Activated CD8-positive, alpha-beta memory T cell treated with anti-CD3 and anti-CD28 coated beads for 36 hours (primary cell): ENCODE measurements at regions not wholly inside any gene's neighbourhood (a gene's known extent, or its start where the extent isn't known, plus 50 kb on each side); places are given as distances from the start of the nearest gene placed in this dataset.

Experiments
- CTCF ChIA-PET: fragments of 350-600 bp; sonication (Branson Sonifier 250); formaldehyde crosslinking; loops from one replicate; lab custom pipeline; 2021; ENCODE audit warnings: antibody characterized with exemption; lab: Charles Lee
- POLR2A ChIA-PET: fragments of 350-600 bp; sonication (Branson Sonifier 250); formaldehyde crosslinking; loops from one replicate; lab custom pipeline; 2021; ENCODE audit warnings: antibody characterized with exemption; lab: Charles Lee

GRCh38 chr14:31988244-31988643, 88.9 kb upstream of the ARHGAP5 start:
- CTCF ChIA-PET, result no interaction called here
- POLR2A ChIA-PET, result no interaction called here

- POLR2A ChIA-PET, result no interaction called here
- CTCF ChIA-PET, result no interaction called here
Observed at GRCh38 chr14:31990183-31990857, 86.8 kb upstream of the ARHGAP5 start.

GRCh38 chr14:31990926-31991572, 86.1 kb upstream of the ARHGAP5 start:
- ChIA-PET CTCF (no interaction called here), POLR2A (no interaction called here)

- POLR2A ChIA-PET, result no interaction called here
- CTCF ChIA-PET, result no interaction called here
Observed at GRCh38 chr14:31992011-31992447, 85.1 kb upstream of the ARHGAP5 start.

- ChIA-PET CTCF (no interaction called here), POLR2A (no interaction called here)
Observed at GRCh38 chr14:31993521-31993951, 83.6 kb upstream of the ARHGAP5 start.

- CTCF ChIA-PET, result no interaction called here
- POLR2A ChIA-PET, result no interaction called here
Observed at GRCh38 chr14:31994391-31995033, 82.6 kb upstream of the ARHGAP5 start.

GRCh38 chr14:32003585-32003984, 73.5 kb upstream of the ARHGAP5 start:
- POLR2A ChIA-PET, result no interaction called here
- CTCF ChIA-PET, result no interaction called here

GRCh38 chr14:32004300-32004699, 72.8 kb upstream of the ARHGAP5 start:
- ChIA-PET POLR2A (no interaction called here), CTCF (no interaction called here)

GRCh38 chr14:32005628-32006027, 71.5 kb upstream of the ARHGAP5 start:
- ChIA-PET POLR2A (no interaction called here), CTCF (no interaction called here)

- ChIA-PET POLR2A (no interaction called here), CTCF (no interaction called here)
Observed at GRCh38 chr14:32006263-32007110, 70.6 kb upstream of the ARHGAP5 start.

GRCh38 chr14:32007755-32008362, 69.2 kb upstream of the ARHGAP5 start:
- CTCF ChIA-PET, result no interaction called here
- POLR2A ChIA-PET, result no interaction called here

GRCh38 chr14:32008602-32009193, 68.4 kb upstream of the ARHGAP5 start:
- ChIA-PET CTCF (no interaction called here), POLR2A (no interaction called here)

- ChIA-PET CTCF (no interaction called here), POLR2A (no interaction called here)
Observed at GRCh38 chr14:32009221-32009975, 67.7 kb upstream of the ARHGAP5 start.

- ChIA-PET CTCF (no interaction called here), POLR2A (no interaction called here)
Observed at GRCh38 chr14:32009976-32010581, 67.0 kb upstream of the ARHGAP5 start.

- ChIA-PET POLR2A (no interaction called here), CTCF (no interaction called here)
Observed at GRCh38 chr14:32010604-32011125, 66.4 kb upstream of the ARHGAP5 start.

- ChIA-PET POLR2A (no interaction called here), CTCF (no interaction called here)
Observed at GRCh38 chr14:32011225-32011624, 65.9 kb upstream of the ARHGAP5 start.

- ChIA-PET CTCF (no interaction called here), POLR2A (no interaction called here)
Observed at GRCh38 chr14:32012062-32012461, 65.0 kb upstream of the ARHGAP5 start.

- ChIA-PET CTCF (no interaction called here), POLR2A (no interaction called here)
Observed at GRCh38 chr14:32012571-32012970, 64.5 kb upstream of the ARHGAP5 start.
